ENCODE measurements at regions not wholly inside any gene's neighbourhood (a gene's known extent, or its start where the extent isn't known, plus 50 kb on each side); places are given as distances from the start of the nearest gene placed in this dataset.

DNA sequence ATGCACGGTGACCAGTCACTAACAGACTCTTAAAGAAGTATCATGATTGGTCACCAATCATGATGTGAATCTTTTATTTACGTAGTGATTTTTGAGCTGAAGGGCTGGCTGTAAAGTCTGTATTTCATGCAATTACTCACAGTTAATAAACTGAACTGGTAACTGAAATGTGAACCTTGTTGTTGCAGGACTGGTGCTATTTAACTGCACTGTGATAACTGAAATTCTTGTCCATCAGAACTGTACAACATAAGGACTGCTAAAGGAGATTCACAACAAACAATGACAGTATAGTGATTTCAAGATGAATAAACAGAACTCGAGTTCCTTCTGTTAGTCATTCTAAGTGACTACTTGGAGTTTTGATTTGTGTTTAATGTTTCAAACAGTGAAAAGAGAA, 316.6 kb downstream of the TPBG start:
- H3K4me1 ChIP-seq (ENCODE audit: control insufficient read depth, insufficient read depth, low read length): no peaks in the 10 kb centered on the region
- no peaks in the 10 kb centered on the region for H3K36me3 ChIP-seq (ENCODE audit: control insufficient read depth in 2 of 2, insufficient read depth in 1 of 2, low read length in 2 of 2)
- no peak overlapping the region for H3K27ac ChIP-seq (ENCODE audit: extremely low read depth, low read depth, low read length)
- ChIA-PET CTCF (no interaction called here), POLR2A (no interaction called here)
- H3K4me3 ChIP-seq (ENCODE audit: low read depth, low read length): no peak overlapping the region
- TF ChIP-seq ZNF677 (tag by site-specific recombination; IDR thresholded peaks at IDR 0.05): no peak
- TF ChIP-seq, protein P1, sequence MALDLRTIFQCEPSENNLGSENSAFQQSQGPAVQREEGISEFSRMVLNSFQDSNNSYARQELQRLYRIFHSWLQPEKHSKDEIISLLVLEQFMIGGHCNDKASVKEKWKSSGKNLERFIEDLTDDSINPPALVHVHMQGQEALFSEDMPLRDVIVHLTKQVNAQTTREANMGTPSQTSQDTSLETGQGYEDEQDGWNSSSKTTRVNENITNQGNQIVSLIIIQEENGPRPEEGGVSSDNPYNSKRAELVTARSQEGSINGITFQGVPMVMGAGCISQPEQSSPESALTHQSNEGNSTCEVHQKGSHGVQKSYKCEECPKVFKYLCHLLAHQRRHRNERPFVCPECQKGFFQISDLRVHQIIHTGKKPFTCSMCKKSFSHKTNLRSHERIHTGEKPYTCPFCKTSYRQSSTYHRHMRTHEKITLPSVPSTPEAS (tag by site-specific recombination; IDR thresholded peaks at IDR 0.05): no peak
- no peak for TF ChIP-seq EGR2 (tag by site-specific recombination; IDR thresholded peaks at IDR 0.05; ENCODE audit: low read depth)
- no peak for TF ChIP-seq ZNF549 (tag by site-specific recombination; IDR thresholded peaks at IDR 0.05)
- TF ChIP-seq, protein P2, sequence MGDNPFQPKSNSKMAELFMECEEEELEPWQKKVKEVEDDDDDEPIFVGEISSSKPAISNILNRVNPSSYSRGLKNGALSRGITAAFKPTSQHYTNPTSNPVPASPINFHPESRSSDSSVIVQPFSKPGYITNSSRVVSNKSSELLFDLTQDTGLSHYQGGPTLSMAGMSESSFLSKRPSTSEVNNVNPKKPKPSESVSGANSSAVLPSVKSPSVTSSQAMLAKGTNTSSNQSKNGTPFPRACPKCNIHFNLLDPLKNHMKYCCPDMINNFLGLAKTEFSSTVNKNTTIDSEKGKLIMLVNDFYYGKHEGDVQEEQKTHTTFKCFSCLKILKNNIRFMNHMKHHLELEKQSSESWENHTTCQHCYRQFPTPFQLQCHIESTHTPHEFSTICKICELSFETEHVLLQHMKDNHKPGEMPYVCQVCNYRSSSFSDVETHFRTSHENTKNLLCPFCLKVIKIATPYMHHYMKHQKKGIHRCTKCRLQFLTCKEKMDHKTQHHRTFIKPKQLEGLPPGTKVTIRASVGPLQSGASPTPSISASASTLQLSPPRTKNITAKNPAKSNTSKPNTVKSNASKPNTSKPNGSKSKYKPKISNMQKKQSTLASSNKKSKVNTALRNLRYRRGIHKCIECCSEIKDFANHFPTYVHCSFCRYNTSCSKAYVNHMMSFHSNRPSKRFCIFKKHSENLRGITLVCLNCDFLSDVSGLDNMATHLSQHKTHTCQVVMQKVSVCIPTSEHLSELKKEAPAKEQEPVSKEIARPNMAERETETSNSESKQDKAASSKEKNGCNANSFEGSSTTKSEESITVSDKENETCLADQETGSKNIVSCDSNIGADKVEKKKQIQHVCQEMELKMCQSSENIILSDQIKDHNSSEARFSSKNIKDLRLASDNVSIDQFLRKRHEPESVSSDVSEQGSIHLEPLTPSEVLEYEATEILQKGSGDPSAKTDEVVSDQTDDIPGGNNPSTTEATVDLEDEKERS (tag by site-specific recombination; IDR thresholded peaks at IDR 0.05): no peak
- TF ChIP-seq ZNF37A (tag by site-specific recombination; IDR thresholded peaks at IDR 0.05): no peak
- TF ChIP-seq ZNF24 (tag by site-specific recombination; IDR thresholded peaks at IDR 0.05): no peak
- TF ChIP-seq ZNF544 (tag by site-specific recombination; IDR thresholded peaks at IDR 0.05): no peak
- TF ChIP-seq ZNF530 (tag by site-specific recombination; IDR thresholded peaks at IDR 0.05; ENCODE audit: low read depth): no peak
- TF ChIP-seq, protein P3, sequence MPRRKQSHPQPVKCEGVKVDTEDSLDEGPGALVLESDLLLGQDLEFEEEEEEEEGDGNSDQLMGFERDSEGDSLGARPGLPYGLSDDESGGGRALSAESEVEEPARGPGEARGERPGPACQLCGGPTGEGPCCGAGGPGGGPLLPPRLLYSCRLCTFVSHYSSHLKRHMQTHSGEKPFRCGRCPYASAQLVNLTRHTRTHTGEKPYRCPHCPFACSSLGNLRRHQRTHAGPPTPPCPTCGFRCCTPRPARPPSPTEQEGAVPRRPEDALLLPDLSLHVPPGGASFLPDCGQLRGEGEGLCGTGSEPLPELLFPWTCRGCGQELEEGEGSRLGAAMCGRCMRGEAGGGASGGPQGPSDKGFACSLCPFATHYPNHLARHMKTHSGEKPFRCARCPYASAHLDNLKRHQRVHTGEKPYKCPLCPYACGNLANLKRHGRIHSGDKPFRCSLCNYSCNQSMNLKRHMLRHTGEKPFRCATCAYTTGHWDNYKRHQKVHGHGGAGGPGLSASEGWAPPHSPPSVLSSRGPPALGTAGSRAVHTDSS (tag by site-specific recombination; IDR thresholded peaks at IDR 0.05): no peak
- TF ChIP-seq IKZF3 (tag by site-specific recombination; IDR thresholded peaks at IDR 0.05): no peak
- no peak for TF ChIP-seq ZFP37 (tag by site-specific recombination; IDR thresholded peaks at IDR 0.05)
- TF ChIP-seq, protein P4, sequence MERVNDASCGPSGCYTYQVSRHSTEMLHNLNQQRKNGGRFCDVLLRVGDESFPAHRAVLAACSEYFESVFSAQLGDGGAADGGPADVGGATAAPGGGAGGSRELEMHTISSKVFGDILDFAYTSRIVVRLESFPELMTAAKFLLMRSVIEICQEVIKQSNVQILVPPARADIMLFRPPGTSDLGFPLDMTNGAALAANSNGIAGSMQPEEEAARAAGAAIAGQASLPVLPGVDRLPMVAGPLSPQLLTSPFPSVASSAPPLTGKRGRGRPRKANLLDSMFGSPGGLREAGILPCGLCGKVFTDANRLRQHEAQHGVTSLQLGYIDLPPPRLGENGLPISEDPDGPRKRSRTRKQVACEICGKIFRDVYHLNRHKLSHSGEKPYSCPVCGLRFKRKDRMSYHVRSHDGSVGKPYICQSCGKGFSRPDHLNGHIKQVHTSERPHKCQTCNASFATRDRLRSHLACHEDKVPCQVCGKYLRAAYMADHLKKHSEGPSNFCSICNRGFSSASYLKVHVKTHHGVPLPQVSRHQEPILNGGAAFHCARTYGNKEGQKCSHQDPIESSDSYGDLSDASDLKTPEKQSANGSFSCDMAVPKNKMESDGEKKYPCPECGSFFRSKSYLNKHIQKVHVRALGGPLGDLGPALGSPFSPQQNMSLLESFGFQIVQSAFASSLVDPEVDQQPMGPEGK (tag by site-specific recombination; IDR thresholded peaks at IDR 0.05): no peak
- TF ChIP-seq ZIC2 (tag by site-specific recombination; IDR thresholded peaks at IDR 0.05): no peak
- no peak for TF ChIP-seq ZBTB48 (tag by site-specific recombination; IDR thresholded peaks at IDR 0.05)
- TF ChIP-seq ZNF776 (tag by site-specific recombination; IDR thresholded peaks at IDR 0.05; ENCODE audit: borderline replicate concordance): no peak
- TF ChIP-seq, protein P5, sequence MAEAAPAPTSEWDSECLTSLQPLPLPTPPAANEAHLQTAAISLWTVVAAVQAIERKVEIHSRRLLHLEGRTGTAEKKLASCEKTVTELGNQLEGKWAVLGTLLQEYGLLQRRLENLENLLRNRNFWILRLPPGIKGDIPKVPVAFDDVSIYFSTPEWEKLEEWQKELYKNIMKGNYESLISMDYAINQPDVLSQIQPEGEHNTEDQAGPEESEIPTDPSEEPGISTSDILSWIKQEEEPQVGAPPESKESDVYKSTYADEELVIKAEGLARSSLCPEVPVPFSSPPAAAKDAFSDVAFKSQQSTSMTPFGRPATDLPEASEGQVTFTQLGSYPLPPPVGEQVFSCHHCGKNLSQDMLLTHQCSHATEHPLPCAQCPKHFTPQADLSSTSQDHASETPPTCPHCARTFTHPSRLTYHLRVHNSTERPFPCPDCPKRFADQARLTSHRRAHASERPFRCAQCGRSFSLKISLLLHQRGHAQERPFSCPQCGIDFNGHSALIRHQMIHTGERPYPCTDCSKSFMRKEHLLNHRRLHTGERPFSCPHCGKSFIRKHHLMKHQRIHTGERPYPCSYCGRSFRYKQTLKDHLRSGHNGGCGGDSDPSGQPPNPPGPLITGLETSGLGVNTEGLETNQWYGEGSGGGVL (tag by site-specific recombination; IDR thresholded peaks at IDR 0.05): no peak
- no peak for TF ChIP-seq ZNF433 (tag by site-specific recombination; IDR thresholded peaks at IDR 0.05; ENCODE audit: low read depth)
- TF ChIP-seq ZNF292 (tag by site-specific recombination; IDR thresholded peaks at IDR 0.05; ENCODE audit: borderline replicate concordance, low read depth): no peak
- no peaks in the 10 kb centered on the region for H3K9me3 ChIP-seq (ENCODE audit: control insufficient read depth, insufficient read depth, low read depth, low read length)

Measured in HEK293 (cell line).